ENCODE measurements at regions not wholly inside any gene's neighbourhood (a gene's known extent, or its start where the extent isn't known, plus 50 kb on each side); places are given as distances from the start of the nearest gene placed in this dataset.
A peak's percentile ranks its signal among the peaks of the same experiment; 100 is the strongest.

- TF ChIP-seq CTCF (IDR thresholded peaks at IDR 0.05; ENCODE audit: insufficient read depth, low read length, poor library complexity, severe bottlenecking) = peak; percentile 31
- TF ChIP-seq EZH2phosphoT487 (conservative IDR thresholded peaks at IDR 0.05; ENCODE audit: low read length) = no peak
These were observed 857.0 kb downstream of the KCNA4 start for GRCh38 chr11:29159552-29160465.

Data from SU-DHL-6 (cell line).